ENCODE measurements at regions not wholly inside any gene's neighbourhood (a gene's known extent, or its start where the extent isn't known, plus 50 kb on each side); places are given as distances from the start of the nearest gene placed in this dataset.

DNA sequence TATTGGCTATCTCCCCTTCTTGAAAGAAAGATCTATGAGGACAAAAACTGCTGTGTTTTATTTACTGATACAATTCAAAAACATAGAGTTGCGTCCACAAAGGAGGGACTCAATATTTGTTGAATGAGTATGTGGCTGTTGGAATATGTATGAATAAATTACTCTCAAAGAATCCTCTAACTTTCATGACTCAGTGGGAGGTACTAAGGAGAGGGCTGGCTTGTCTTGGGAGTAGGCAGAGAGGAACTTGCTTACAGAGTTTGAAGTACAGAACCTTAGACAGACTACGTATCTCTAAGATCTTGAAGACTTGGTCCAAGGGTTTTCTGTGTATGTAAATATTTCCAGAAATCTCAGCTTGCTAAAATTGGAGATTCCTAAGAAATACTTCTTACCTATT is 504.0 kb upstream of the PTCHD4 start:
- TF ChIP-seq, protein P1, sequence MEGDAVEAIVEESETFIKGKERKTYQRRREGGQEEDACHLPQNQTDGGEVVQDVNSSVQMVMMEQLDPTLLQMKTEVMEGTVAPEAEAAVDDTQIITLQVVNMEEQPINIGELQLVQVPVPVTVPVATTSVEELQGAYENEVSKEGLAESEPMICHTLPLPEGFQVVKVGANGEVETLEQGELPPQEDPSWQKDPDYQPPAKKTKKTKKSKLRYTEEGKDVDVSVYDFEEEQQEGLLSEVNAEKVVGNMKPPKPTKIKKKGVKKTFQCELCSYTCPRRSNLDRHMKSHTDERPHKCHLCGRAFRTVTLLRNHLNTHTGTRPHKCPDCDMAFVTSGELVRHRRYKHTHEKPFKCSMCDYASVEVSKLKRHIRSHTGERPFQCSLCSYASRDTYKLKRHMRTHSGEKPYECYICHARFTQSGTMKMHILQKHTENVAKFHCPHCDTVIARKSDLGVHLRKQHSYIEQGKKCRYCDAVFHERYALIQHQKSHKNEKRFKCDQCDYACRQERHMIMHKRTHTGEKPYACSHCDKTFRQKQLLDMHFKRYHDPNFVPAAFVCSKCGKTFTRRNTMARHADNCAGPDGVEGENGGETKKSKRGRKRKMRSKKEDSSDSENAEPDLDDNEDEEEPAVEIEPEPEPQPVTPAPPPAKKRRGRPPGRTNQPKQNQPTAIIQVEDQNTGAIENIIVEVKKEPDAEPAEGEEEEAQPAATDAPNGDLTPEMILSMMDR (IDR thresholded peaks at IDR 0.05), result no peak
- no peak for TF ChIP-seq POLR2A (IDR thresholded peaks at IDR 0.05)

Measured in gastroesophageal sphincter (tissue), 3 donors.